ENCODE measurements at regions not wholly inside any gene's neighbourhood (a gene's known extent, or its start where the extent isn't known, plus 50 kb on each side); places are given as distances from the start of the nearest gene placed in this dataset.
"Not testable (repeated sequence)": the region's sequence is repeated elsewhere in the genome, so short reads cannot be mapped to it uniquely, and the experiment has no call there.

DNA sequence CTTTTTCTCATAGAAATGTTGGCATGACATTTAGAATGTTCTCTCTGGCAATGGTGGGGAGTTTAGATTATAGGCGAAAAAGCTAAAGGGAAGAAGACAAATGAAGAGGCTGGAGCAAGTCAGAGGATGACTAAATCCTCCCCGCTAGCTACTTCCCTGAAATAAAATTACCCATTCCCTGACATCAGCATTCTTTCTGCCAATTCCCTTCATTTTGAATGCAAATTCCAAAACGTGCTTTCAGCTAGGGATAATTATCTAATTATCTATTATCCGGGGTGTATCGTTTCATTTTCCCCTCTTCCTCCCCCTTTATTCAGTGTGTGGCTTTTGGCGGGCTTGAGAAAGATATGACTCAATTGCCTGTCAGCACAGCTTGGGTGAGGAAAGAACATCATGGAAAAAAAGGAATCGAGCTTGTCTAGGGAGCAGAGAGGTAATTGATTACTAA is 672.3 kb downstream of the TNS3 start:
- ChIA-PET CTCF (no interaction called here), POLR2A (no interaction called here)
- WGBS (ENCODE audit: insufficient coverage): no CpG with 5 or more reads among the region's 7 CpGs
- H3K9me3 ChIP-seq (ENCODE audit: control extremely low read depth in 1 of 3, control insufficient read depth in 2 of 3, insufficient read depth in 1 of 3, low read length in 2 of 3): peaks cover 0 to 3% (median 0%) of the 10 kb centered on the region in 3 donors
- Mint-ChIP-seq H3K4me1 (no peaks in the 10 kb centered on the region), H3K27ac (no peak overlapping the region), H3K4me3 (no peak overlapping the region), H3K9me3 (ENCODE audit: insufficient read depth) (peaks cover 1% of the 10 kb centered on the region), H3K27me3 (no peaks in the 10 kb centered on the region)
- ATAC-seq (ENCODE audit: low read depth) (no peak), DNase-seq (no peak)
- H3K4me3 ChIP-seq (ENCODE audit: control extremely low read depth in 1 of 5, extremely low read depth in 1 of 5, insufficient read depth in 1 of 5, low read depth in 2 of 5, low read length in 4 of 5): no peak overlapping the region
- no peaks in the 10 kb centered on the region for H4K20me1 ChIP-seq (ENCODE audit: control insufficient read depth, insufficient read depth, low read length, poor library complexity, severe bottlenecking)
- no peaks in the 10 kb centered on the region for H3K36me3 ChIP-seq (replicated peaks in 1 of 2; ENCODE audit: control extremely low read depth in 1 of 2, control insufficient read depth in 1 of 2, extremely low read depth in 1 of 2, insufficient read depth in 2 of 2, low read length in 1 of 2)
- H3K79me2 ChIP-seq (ENCODE audit: control insufficient read depth, insufficient read depth, low read length): no peaks in the 10 kb centered on the region
- TF ChIP-seq EZH2 (IDR thresholded peaks at IDR 0.05; ENCODE audit: borderline replicate concordance, insufficient read depth, low read depth, low read length, poor library complexity, severe bottlenecking): no peak
- TF ChIP-seq, protein P1, sequence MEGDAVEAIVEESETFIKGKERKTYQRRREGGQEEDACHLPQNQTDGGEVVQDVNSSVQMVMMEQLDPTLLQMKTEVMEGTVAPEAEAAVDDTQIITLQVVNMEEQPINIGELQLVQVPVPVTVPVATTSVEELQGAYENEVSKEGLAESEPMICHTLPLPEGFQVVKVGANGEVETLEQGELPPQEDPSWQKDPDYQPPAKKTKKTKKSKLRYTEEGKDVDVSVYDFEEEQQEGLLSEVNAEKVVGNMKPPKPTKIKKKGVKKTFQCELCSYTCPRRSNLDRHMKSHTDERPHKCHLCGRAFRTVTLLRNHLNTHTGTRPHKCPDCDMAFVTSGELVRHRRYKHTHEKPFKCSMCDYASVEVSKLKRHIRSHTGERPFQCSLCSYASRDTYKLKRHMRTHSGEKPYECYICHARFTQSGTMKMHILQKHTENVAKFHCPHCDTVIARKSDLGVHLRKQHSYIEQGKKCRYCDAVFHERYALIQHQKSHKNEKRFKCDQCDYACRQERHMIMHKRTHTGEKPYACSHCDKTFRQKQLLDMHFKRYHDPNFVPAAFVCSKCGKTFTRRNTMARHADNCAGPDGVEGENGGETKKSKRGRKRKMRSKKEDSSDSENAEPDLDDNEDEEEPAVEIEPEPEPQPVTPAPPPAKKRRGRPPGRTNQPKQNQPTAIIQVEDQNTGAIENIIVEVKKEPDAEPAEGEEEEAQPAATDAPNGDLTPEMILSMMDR (IDR thresholded peaks at IDR 0.05): no peak
- H3K27me3 ChIP-seq (replicated peaks in 1 of 4; ENCODE audit: control extremely low read depth in 1 of 4, control insufficient read depth in 3 of 4, insufficient read depth in 4 of 4, low read length in 3 of 4): no peaks in the 10 kb centered on the region
- H2AFZ ChIP-seq (ENCODE audit: insufficient read depth, low read depth, low read length, poor library complexity, severe bottlenecking): no peak overlapping the region
- no peaks in the 10 kb centered on the region for H3K4me1 ChIP-seq (ENCODE audit: control insufficient read depth in 2 of 2, insufficient read depth in 2 of 2, low read length in 2 of 2)
- no peak overlapping the region for H3K27ac ChIP-seq (ENCODE audit: low read length in 2 of 2)
- intact Hi-C loops (cut with micrococcal nuclease): no loop called here
- no peak overlapping the region for H3K4me2 ChIP-seq (replicated peaks; ENCODE audit: low read depth, low read length, poor library complexity, severe bottlenecking)
- no peak overlapping the region for H3K9ac ChIP-seq (ENCODE audit: low read length)

DNA sequence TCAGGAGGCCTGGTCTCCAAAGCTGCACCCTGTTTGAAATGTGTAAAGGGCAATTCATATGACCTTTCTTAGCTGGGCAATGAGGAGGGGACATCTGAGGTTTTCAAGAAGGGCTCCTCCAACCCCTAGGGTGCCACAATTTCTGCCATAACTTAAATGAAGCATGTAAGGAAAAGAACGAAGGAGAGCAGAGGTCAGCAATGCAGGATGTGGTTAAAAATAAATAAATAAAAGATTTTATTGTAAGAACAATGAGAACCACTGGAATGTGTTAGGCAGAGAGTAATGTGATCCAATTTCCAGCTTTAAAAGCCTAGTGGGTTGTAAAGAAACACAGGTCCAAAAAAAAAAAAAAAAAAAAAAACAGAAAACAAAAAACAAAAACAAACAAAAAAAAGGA is 673.1 kb downstream of the TNS3 start:
- CTCF ChIA-PET: no interaction called here
- no CpG with 5 or more reads among the region's 1 CpG for WGBS (ENCODE audit: insufficient coverage)
- intact Hi-C loops (cut with micrococcal nuclease): no loop called here

DNA sequence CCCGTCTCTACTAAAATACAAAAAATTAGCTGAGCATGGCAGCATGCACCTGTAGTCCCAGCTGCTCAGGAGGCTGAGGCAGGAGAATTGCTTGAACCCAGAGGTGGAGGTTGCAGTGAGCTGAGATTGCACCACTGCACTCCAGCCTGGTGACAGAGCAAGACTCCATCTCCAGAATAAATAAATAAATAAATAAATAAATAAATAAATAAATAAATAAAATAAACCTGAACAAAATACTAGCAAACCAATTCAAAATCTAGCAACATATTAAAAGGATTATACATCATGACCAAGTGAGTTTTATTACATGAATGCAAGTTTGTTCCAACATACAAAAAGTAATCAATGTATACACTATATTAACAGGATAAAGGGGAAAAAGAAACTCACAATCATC is 677.4 kb downstream of the TNS3 start:
- H3K27me3 Mint-ChIP-seq; H3K4me2 ChIP-seq (replicated peaks; ENCODE audit: low read depth, low read length, poor library complexity, severe bottlenecking); DNase-seq; ATAC-seq (ENCODE audit: low read depth); POLR2A ChIA-PET; H3K4me3 ChIP-seq (ENCODE audit: control extremely low read depth in 1 of 5, extremely low read depth in 1 of 5, insufficient read depth in 1 of 5, low read depth in 2 of 5, low read length in 4 of 5); H3K36me3 ChIP-seq (replicated peaks in 1 of 2; ENCODE audit: control extremely low read depth in 1 of 2, control insufficient read depth in 1 of 2, extremely low read depth in 1 of 2, insufficient read depth in 2 of 2, low read length in 1 of 2); H2AFZ ChIP-seq (ENCODE audit: insufficient read depth, low read depth, low read length, poor library complexity, severe bottlenecking); H4K20me1 ChIP-seq (ENCODE audit: control insufficient read depth, insufficient read depth, low read length, poor library complexity, severe bottlenecking); intact Hi-C loops (cut with micrococcal nuclease); H3K9ac ChIP-seq (ENCODE audit: low read length); H3K4me3 Mint-ChIP-seq; H3K9me3 Mint-ChIP-seq (ENCODE audit: insufficient read depth); H3K79me2 ChIP-seq (ENCODE audit: control insufficient read depth, insufficient read depth, low read length); H3K27ac ChIP-seq (ENCODE audit: low read length in 2 of 2); H3K27ac Mint-ChIP-seq; CTCF ChIA-PET; H3K9me3 ChIP-seq (ENCODE audit: control extremely low read depth in 1 of 3, control insufficient read depth in 2 of 3, insufficient read depth in 1 of 3, low read length in 2 of 3); H3K27me3 ChIP-seq (replicated peaks in 1 of 4; ENCODE audit: control extremely low read depth in 1 of 4, control insufficient read depth in 3 of 4, insufficient read depth in 4 of 4, low read length in 3 of 4); H3K4me1 ChIP-seq (ENCODE audit: control insufficient read depth in 2 of 2, insufficient read depth in 2 of 2, low read length in 2 of 2); H3K4me1 Mint-ChIP-seq: not testable (repeated sequence)
- WGBS (ENCODE audit: insufficient coverage): no CpG with 5 or more reads among the region's 1 CpG

More for the DNA sequence above, 673.1 kb downstream of the TNS3 start:
- no peaks in the 10 kb centered on the region for H3K27me3 ChIP-seq (replicated peaks in 1 of 4; ENCODE audit: control extremely low read depth in 1 of 4, control insufficient read depth in 3 of 4, insufficient read depth in 4 of 4, low read length in 3 of 4)
- H3K9me3 ChIP-seq (ENCODE audit: control extremely low read depth in 1 of 3, control insufficient read depth in 2 of 3, insufficient read depth in 1 of 3, low read length in 2 of 3): peaks cover 0 to 3% (median 0%) of the 10 kb centered on the region in 3 donors
- H3K4me3 ChIP-seq (ENCODE audit: control extremely low read depth in 1 of 5, extremely low read depth in 1 of 5, insufficient read depth in 1 of 5, low read depth in 2 of 5, low read length in 4 of 5): no peak overlapping the region
- H3K27ac ChIP-seq (ENCODE audit: low read length in 2 of 2): no peak overlapping the region
- Mint-ChIP-seq H3K9me3 (ENCODE audit: insufficient read depth) (peaks cover 1% of the 10 kb centered on the region), H3K4me3 (no peak overlapping the region), H3K27me3 (no peaks in the 10 kb centered on the region), H3K4me1 (no peaks in the 10 kb centered on the region), H3K27ac (no peak overlapping the region)
- TF ChIP-seq, protein P1 (IDR thresholded peaks at IDR 0.05): no peak
- TF ChIP-seq EZH2 (IDR thresholded peaks at IDR 0.05; ENCODE audit: borderline replicate concordance, insufficient read depth, low read depth, low read length, poor library complexity, severe bottlenecking): no peak
- H3K79me2 ChIP-seq (ENCODE audit: control insufficient read depth, insufficient read depth, low read length): no peaks in the 10 kb centered on the region
- H3K4me1 ChIP-seq (ENCODE audit: control insufficient read depth in 2 of 2, insufficient read depth in 2 of 2, low read length in 2 of 2): no peaks in the 10 kb centered on the region
- ATAC-seq (ENCODE audit: low read depth) (no peak), DNase-seq (no peak)
- no peak overlapping the region for H2AFZ ChIP-seq (ENCODE audit: insufficient read depth, low read depth, low read length, poor library complexity, severe bottlenecking)
- no peak overlapping the region for H3K4me2 ChIP-seq (replicated peaks; ENCODE audit: low read depth, low read length, poor library complexity, severe bottlenecking)
- H3K36me3 ChIP-seq (replicated peaks in 1 of 2; ENCODE audit: control extremely low read depth in 1 of 2, control insufficient read depth in 1 of 2, extremely low read depth in 1 of 2, insufficient read depth in 2 of 2, low read length in 1 of 2): no peaks in the 10 kb centered on the region
- no peak overlapping the region for H3K9ac ChIP-seq (ENCODE audit: low read length)
- H4K20me1 ChIP-seq (ENCODE audit: control insufficient read depth, insufficient read depth, low read length, poor library complexity, severe bottlenecking): no peaks in the 10 kb centered on the region
- POLR2A ChIA-PET: no interaction called here
